ENCODE measurements at regions not wholly inside any gene's neighbourhood (a gene's known extent, or its start where the extent isn't known, plus 50 kb on each side); places are given as distances from the start of the nearest gene placed in this dataset.

DNA sequence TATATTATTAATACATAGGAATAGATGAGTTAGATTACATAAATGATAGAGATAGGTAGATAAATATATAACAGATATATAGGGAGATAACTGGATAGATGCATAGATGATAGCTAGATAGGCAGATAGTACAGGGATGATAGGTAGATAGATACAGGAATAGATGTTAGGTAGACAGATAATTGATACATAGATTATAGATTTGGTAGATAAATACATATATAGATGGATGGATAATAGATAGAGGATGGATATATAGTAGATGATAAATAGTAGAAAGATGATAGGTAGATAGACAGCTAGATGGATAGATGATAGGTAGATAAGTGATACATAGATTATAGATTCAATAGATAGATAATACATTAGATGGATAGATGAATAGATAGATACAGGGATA lies 283.6 kb downstream of the SHOX start:
- TF ChIP-seq CTCF (IDR thresholded peaks at IDR 0.05 in 8 of 11, conservative IDR thresholded peaks at IDR 0.05 in 3 of 11): no peak
- TF ChIP-seq POLR2AphosphoS5 (IDR thresholded peaks at IDR 0.05): no peak
